Activated naive CD4-positive, alpha-beta T cell treated with anti-CD3 and anti-CD28 coated beads for 36 hours (primary cell): ENCODE measurements at regions not wholly inside any gene's neighbourhood (a gene's known extent, or its start where the extent isn't known, plus 50 kb on each side); places are given as distances from the start of the nearest gene placed in this dataset.
"Not testable (repeated sequence)": the region's sequence is repeated elsewhere in the genome, so short reads cannot be mapped to it uniquely, and the experiment has no call there.

ENCODE experiments used
- CTCF ChIA-PET: fragments of 350-600 bp; sonication (Branson Sonifier 250); formaldehyde crosslinking; loops from one replicate; lab custom pipeline; 2021; ENCODE audit warnings: antibody characterized with exemption; lab: Charles Lee
- DNase-seq: peaks from one replicate; pipeline ENCODE4 v3.0.0-alpha.2; 2020
- H3K27ac Mint-ChIP-seq: one replicate; pipeline ENCODE4 v1.8.0; 2021; ENCODE audit warnings: mild to moderate bottlenecking, mixed read lengths
- H3K27me3 Mint-ChIP-seq: one replicate; pipeline ENCODE4 v1.8.0; 2021; ENCODE audit warnings: low read depth, mixed read lengths
- H3K36me3 Mint-ChIP-seq: one replicate; pipeline ENCODE4 v1.8.0; 2021; ENCODE audit warnings: low read depth, mixed read lengths
- H3K4me1 Mint-ChIP-seq: one replicate; pipeline ENCODE4 v1.8.0; 2021; ENCODE audit warnings: low read depth, mixed read lengths
- H3K4me3 Mint-ChIP-seq: one replicate; pipeline ENCODE4 v1.8.0; 2021; ENCODE audit warnings: mild to moderate bottlenecking, moderate library complexity, mixed read lengths
- H3K9me3 Mint-ChIP-seq: one replicate; pipeline ENCODE4 v1.8.0; 2021; ENCODE audit warnings: mixed read lengths
- intact Hi-C: fragments of 100-400 bp; cut with micrococcal nuclease; formaldehyde crosslinking; loops from one replicate; pipeline ENCODE4 v1.15.1; 2023

- intact Hi-C loops, H3K9me3 Mint-ChIP-seq, H3K4me1 Mint-ChIP-seq, H3K27ac Mint-ChIP-seq, DNase-seq, H3K36me3 Mint-ChIP-seq, H3K27me3 Mint-ChIP-seq, H3K4me3 Mint-ChIP-seq, CTCF ChIA-PET: not testable (repeated sequence)
Observed at GRCh38 chrX:110904747-110905146, 109.1 kb upstream of the CHRDL1 start.

- Mint-ChIP-seq H3K4me3 (no peak overlapping the region), H3K9me3 (peaks cover 20% of the 10 kb centered on the region), H3K4me1 (no peaks in the 10 kb centered on the region), H3K27me3 (no peaks in the 10 kb centered on the region), H3K27ac (no peak overlapping the region), H3K36me3 (no peaks in the 10 kb centered on the region)
- CTCF ChIA-PET: no interaction called here
- intact Hi-C loops: no loop called here
- no peak for DNase-seq
Observed at GRCh38 chrX:110881971-110882370, 86.4 kb upstream of the CHRDL1 start.

GRCh38 chrX:110877326-110877725, 81.7 kb upstream of the CHRDL1 start:
- H3K27me3 Mint-ChIP-seq: no peaks in the 10 kb centered on the region
- no peaks in the 10 kb centered on the region for H3K36me3 Mint-ChIP-seq
- no peaks in the 10 kb centered on the region for H3K4me1 Mint-ChIP-seq
- no peak overlapping the region for H3K27ac Mint-ChIP-seq
- intact Hi-C loops: no loop called here
- CTCF ChIA-PET: no interaction called here
- peaks cover 17% of the 10 kb centered on the region for H3K9me3 Mint-ChIP-seq
- H3K4me3 Mint-ChIP-seq: no peak overlapping the region
- no peak for DNase-seq

GRCh38 chrX:110871839-110872238, 76.2 kb upstream of the CHRDL1 start:
- CTCF ChIA-PET: no interaction called here
- Mint-ChIP-seq H3K4me1 (no peaks in the 10 kb centered on the region), H3K27ac (no peak overlapping the region), H3K4me3 (no peak overlapping the region), H3K9me3 (no peaks in the 10 kb centered on the region), H3K36me3 (no peaks in the 10 kb centered on the region), H3K27me3 (no peaks in the 10 kb centered on the region)
- intact Hi-C loops: no loop called here
- DNase-seq: no peak

- H3K4me3 Mint-ChIP-seq: no peak overlapping the region
- no peak overlapping the region for H3K27ac Mint-ChIP-seq
- no peak for DNase-seq
- intact Hi-C loops: no loop called here
- no peaks in the 10 kb centered on the region for H3K9me3 Mint-ChIP-seq
- CTCF ChIA-PET: no interaction called here
- no peaks in the 10 kb centered on the region for H3K36me3 Mint-ChIP-seq
- H3K27me3 Mint-ChIP-seq: peaks cover 2% of the 10 kb centered on the region
- no peaks in the 10 kb centered on the region for H3K4me1 Mint-ChIP-seq
Observed at GRCh38 chrX:110866421-110866820, 70.8 kb upstream of the CHRDL1 start.

GRCh38 chrX:110863883-110864282, 68.3 kb upstream of the CHRDL1 start:
- CTCF ChIA-PET: no interaction called here
- Mint-ChIP-seq H3K9me3 (no peaks in the 10 kb centered on the region), H3K4me3 (no peak overlapping the region), H3K27me3 (peaks cover 4% of the 10 kb centered on the region), H3K4me1 (no peaks in the 10 kb centered on the region), H3K36me3 (no peaks in the 10 kb centered on the region), H3K27ac (no peak overlapping the region)
- DNase-seq: no peak
- intact Hi-C loops: no loop called here

- Mint-ChIP-seq H3K4me3 (no peak overlapping the region), H3K36me3 (no peaks in the 10 kb centered on the region), H3K4me1 (no peaks in the 10 kb centered on the region), H3K27ac (no peak overlapping the region), H3K9me3 (no peaks in the 10 kb centered on the region), H3K27me3 (peaks cover 4% of the 10 kb centered on the region)
- no peak for DNase-seq
- CTCF ChIA-PET: interaction anchor here (0.6 kb wide), 1 partner anchor 191 kb away, joined by 3 read pairs; no protein-coding TSS in a partner anchor
- intact Hi-C loops: loop anchor here (10.0 kb wide), 1 partner anchor 586 kb away; no protein-coding TSS in a partner anchor
Observed at GRCh38 chrX:110858565-110858964, 62.9 kb upstream of the CHRDL1 start.

GRCh38 chrX:110853610-110854009, 58.0 kb upstream of the CHRDL1 start:
- CTCF ChIA-PET: interaction anchor here (0.9 to 3.1 kb wide), 4 partner anchors 16 to 402 kb away, joined by 3 to 8 read pairs (median 4); no protein-coding TSS in a partner anchor
- H3K27ac Mint-ChIP-seq: no peak overlapping the region
- no peak for DNase-seq
- peaks cover 2% of the 10 kb centered on the region for H3K27me3 Mint-ChIP-seq
- intact Hi-C loops: loop anchor here (2.0 to 10.0 kb wide), 2 partner anchors 391 to 591 kb away; no protein-coding TSS in a partner anchor
- H3K9me3 Mint-ChIP-seq: no peaks in the 10 kb centered on the region
- no peaks in the 10 kb centered on the region for H3K4me1 Mint-ChIP-seq
- no peak overlapping the region for H3K4me3 Mint-ChIP-seq
- H3K36me3 Mint-ChIP-seq: no peaks in the 10 kb centered on the region

GRCh38 chrX:110852180-110852579, 56.6 kb upstream of the CHRDL1 start:
- peaks cover 2% of the 10 kb centered on the region for H3K27me3 Mint-ChIP-seq
- no peaks in the 10 kb centered on the region for H3K4me1 Mint-ChIP-seq
- DNase-seq: peak; percentile 7
- CTCF ChIA-PET: interaction anchor here (0.7 to 3.1 kb wide), 2 partner anchors 67 to 248 kb away, joined by 4 to 8 read pairs; no protein-coding TSS in a partner anchor
- H3K36me3 Mint-ChIP-seq: no peaks in the 10 kb centered on the region
- H3K9me3 Mint-ChIP-seq: no peaks in the 10 kb centered on the region
- H3K4me3 Mint-ChIP-seq: no peak overlapping the region
- no peak overlapping the region for H3K27ac Mint-ChIP-seq
- intact Hi-C loops: loop anchor here (2.0 to 10.0 kb wide), 2 partner anchors 393 to 593 kb away; no protein-coding TSS in a partner anchor

- Mint-ChIP-seq H3K36me3 (no peaks in the 10 kb centered on the region), H3K9me3 (no peaks in the 10 kb centered on the region), H3K27ac (no peak overlapping the region), H3K4me1 (no peaks in the 10 kb centered on the region), H3K4me3 (no peak overlapping the region), H3K27me3 (peaks cover 2% of the 10 kb centered on the region)
- CTCF ChIA-PET: no interaction called here
- intact Hi-C loops: loop anchor here (2.0 to 10.0 kb wide), 2 partner anchors 393 to 593 kb away; no protein-coding TSS in a partner anchor
- no peak for DNase-seq
Observed at GRCh38 chrX:110851780-110852179, 56.2 kb upstream of the CHRDL1 start.

GRCh38 chrX:110847334-110847733, 51.7 kb upstream of the CHRDL1 start:
- H3K4me1 Mint-ChIP-seq: no peaks in the 10 kb centered on the region
- CTCF ChIA-PET: interaction anchor here (0.6 to 1.5 kb wide), 12 partner anchors 8 to 1907 kb away, joined by 3 to 17 read pairs (median 4); no protein-coding TSS in a partner anchor
- intact Hi-C loops: loop anchor here (1.0 kb wide), 2 partner anchors 397 to 691 kb away; no protein-coding TSS in a partner anchor
- H3K27me3 Mint-ChIP-seq: no peaks in the 10 kb centered on the region
- DNase-seq: no peak
- H3K27ac Mint-ChIP-seq: no peak overlapping the region
- H3K36me3 Mint-ChIP-seq: no peaks in the 10 kb centered on the region
- H3K4me3 Mint-ChIP-seq: no peak overlapping the region
- H3K9me3 Mint-ChIP-seq: no peaks in the 10 kb centered on the region

- Mint-ChIP-seq H3K9me3 (no peaks in the 10 kb centered on the region), H3K36me3 (no peaks in the 10 kb centered on the region), H3K4me1 (no peaks in the 10 kb centered on the region), H3K27me3 (no peaks in the 10 kb centered on the region), H3K4me3 (no peak overlapping the region), H3K27ac (no peak overlapping the region)
- CTCF ChIA-PET: interaction anchor here (1.5 kb wide), 1 partner anchor 396 kb away, joined by 17 read pairs; no protein-coding TSS in a partner anchor
- DNase-seq: no peak
- intact Hi-C loops: no loop called here
Observed at GRCh38 chrX:110846071-110846470, 50.5 kb upstream of the CHRDL1 start.
